Coronary artery (tissue), 2 donors: ENCODE measurements at regions not wholly inside any gene's neighbourhood (a gene's known extent, or its start where the extent isn't known, plus 50 kb on each side); places are given as distances from the start of the nearest gene placed in this dataset.

Experiments used
- DNase-seq: peaks from one replicate; pipeline ENCODE4 v3.0.0-alpha.2; 2017; ENCODE audit warnings: low spot score
- H3K27ac ChIP-seq, 2 donors: fragments of 200-600 bp; sonication (generic); one replicate each; pipeline ENCODE4 v1.5.1; 2016 to 2019
- H3K4me3 ChIP-seq: fragments of 200-600 bp; sonication (generic); 2 replicates; pipeline ENCODE4 v1.5.1; 2016; ENCODE audit warnings: mild to moderate bottlenecking, moderate library complexity
- TF ChIP-seq, protein P1 (sequence below): fragments of 200-600 bp; sonication (generic); IDR thresholded peaks from one replicate; pipeline ENCODE4 v1.5.1; 2019; ENCODE audit warnings: antibody characterized with exemption

DNA sequence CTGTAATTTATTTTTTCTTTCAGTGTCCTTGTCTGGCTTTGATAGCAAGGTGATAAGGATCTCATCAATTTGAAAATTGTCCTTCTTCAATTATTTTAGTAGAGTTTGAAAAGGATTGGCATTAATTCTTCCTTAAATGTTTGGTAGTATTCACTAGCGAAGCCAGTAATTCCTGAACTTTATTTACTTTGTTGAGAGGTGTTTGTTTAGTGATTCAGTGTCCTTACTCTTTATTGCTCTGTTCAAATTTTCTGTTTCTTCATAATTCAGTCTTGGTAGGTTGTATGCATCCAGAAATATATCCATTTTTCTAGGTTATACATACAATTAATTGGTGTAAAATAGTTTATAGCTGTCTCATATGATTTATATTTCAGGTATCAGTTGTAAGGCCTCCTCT, 676.7 kb upstream of the POU3F3 start:
- TF ChIP-seq, protein P1, sequence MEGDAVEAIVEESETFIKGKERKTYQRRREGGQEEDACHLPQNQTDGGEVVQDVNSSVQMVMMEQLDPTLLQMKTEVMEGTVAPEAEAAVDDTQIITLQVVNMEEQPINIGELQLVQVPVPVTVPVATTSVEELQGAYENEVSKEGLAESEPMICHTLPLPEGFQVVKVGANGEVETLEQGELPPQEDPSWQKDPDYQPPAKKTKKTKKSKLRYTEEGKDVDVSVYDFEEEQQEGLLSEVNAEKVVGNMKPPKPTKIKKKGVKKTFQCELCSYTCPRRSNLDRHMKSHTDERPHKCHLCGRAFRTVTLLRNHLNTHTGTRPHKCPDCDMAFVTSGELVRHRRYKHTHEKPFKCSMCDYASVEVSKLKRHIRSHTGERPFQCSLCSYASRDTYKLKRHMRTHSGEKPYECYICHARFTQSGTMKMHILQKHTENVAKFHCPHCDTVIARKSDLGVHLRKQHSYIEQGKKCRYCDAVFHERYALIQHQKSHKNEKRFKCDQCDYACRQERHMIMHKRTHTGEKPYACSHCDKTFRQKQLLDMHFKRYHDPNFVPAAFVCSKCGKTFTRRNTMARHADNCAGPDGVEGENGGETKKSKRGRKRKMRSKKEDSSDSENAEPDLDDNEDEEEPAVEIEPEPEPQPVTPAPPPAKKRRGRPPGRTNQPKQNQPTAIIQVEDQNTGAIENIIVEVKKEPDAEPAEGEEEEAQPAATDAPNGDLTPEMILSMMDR: no peak
- Histone ChIP-seq H3K27ac (no peak overlapping the region), H3K4me3 (no peak overlapping the region)
- DNase-seq: no peak

DNA sequence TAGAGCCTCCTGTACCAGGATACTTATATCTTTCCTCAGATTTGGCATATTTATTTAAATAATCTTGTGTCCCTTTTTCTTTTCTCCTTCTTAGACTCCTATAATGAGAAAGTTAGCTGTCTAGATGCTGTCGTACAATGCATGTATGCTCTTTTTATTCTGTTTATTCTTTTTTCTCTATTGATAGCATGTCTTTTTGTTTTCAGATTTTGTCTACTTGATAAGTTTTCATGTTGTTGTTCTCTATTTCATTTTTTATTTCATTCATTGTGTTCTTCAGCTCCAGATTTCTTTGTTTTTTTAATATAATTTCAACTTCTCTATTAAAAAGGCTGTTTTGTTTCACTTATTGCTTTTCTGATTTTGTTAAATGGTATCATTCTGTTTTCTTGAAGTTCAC, 674.3 kb upstream of the POU3F3 start:
- no peak for DNase-seq
- Histone ChIP-seq H3K27ac (no peak overlapping the region), H3K4me3 (no peak overlapping the region)
- TF ChIP-seq, protein P1: no peak

- H3K4me3 ChIP-seq: no peak overlapping the region
- no peak for DNase-seq
- H3K27ac ChIP-seq: no peak overlapping the region
- TF ChIP-seq, protein P1: no peak
These were observed 653.3 kb upstream of the POU3F3 start for GRCh38 chr2:104200533-104201168.

DNA sequence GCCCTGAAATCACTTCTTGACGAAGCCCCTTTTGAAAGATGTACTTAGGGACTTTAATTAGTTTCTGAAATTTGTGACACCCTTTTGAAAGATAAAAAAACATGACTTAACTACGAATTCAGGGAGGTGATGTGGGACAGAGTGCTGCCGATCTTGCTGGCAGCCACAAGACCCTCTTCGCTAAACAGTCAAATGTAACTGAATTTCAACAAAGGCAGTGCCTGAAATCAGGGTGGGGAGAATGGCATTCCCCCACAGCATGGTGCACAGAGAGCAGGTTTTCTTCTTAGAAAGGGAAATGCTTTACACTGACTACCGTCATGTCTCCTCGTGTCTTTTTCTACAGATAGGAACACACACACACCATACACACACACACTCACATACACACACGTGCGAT, 640.2 kb upstream of the POU3F3 start:
- no peak for DNase-seq
- TF ChIP-seq, protein P1: no peak
- H3K4me3 ChIP-seq: no peak overlapping the region
- no peak overlapping the region for H3K27ac ChIP-seq

- TF ChIP-seq, protein P1: no peak
- H3K4me3 ChIP-seq: no peak overlapping the region
- no peak overlapping the region for H3K27ac ChIP-seq
- no peak for DNase-seq
These were observed 638.4 kb upstream of the POU3F3 start for GRCh38 chr2:104215269-104216161.

DNA sequence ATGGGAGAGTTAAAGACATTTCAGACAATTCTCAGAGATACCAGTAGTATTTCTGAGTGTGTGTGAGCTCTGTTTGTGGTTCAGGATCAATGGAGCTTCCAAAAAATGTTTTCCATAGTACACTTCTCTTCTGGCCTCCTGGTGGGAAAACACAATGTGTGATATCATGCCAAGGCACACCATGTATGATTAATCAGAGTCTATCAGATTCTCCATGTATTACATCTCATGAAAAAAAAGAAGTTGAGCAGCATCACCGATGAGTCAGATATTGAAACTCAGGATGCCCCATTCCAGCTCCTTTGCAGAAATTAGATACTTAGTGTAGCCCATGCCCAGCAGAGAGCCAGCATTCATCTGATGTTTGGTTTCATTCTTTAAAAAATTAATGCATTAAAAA, 620.3 kb upstream of the POU3F3 start:
- Histone ChIP-seq H3K4me3 (no peak overlapping the region), H3K27ac (no peak overlapping the region)
- TF ChIP-seq, protein P1: no peak
- DNase-seq: no peak

GRCh38 chr2:104236491-104236890, 617.4 kb upstream of the POU3F3 start:
- no peak for DNase-seq

More at GRCh38 chr2:104236491-104236890, 617.4 kb upstream of the POU3F3 start:
- Histone ChIP-seq H3K4me3 (no peak overlapping the region), H3K27ac (no peak overlapping the region)
- TF ChIP-seq, protein P1: no peak
